K562 (cell line): ENCODE measurements at regions not wholly inside any gene's neighbourhood (a gene's known extent, or its start where the extent isn't known, plus 50 kb on each side); places are given as distances from the start of the nearest gene placed in this dataset.

ENCODE experiments used
- ARNT ChIP-seq, 2 experiments: fragments of 450-650 bp; IDR thresholded peaks; 2 replicates each; pipeline ENCODE4 v1.6.1; 2016; ENCODE audit warnings: mild to moderate bottlenecking in 1 of 2
- FOXK2 ChIP-seq, 2 experiments: fragments of 450-650 bp; IDR thresholded peaks in 1 of 2; conservative IDR thresholded peaks in 1 of 2; 2 replicates each; pipeline ENCODE4 v1.6.1; 2016; ENCODE audit warnings: low read depth in 2 of 2, mild to moderate bottlenecking in 1 of 2
- POLR2A ChIP-seq: fragments of 450-650 bp; conservative IDR thresholded peaks from 2 replicates; pipeline ENCODE4 v1.6.1; 2016
- ZSCAN29 ChIP-seq: fragments of 450-650 bp; IDR thresholded peaks from 2 replicates; pipeline ENCODE4 v1.6.1; 2017

GRCh38 chr9:97124256-97124655 lies 85.3 kb upstream of the CTSV start:
- TF ChIP-seq ARNT (IDR thresholded peaks at IDR 0.05), result no peak
- TF ChIP-seq POLR2A, result no peak
- TF ChIP-seq ZSCAN29, result no peak
- no peak for TF ChIP-seq FOXK2 (conservative IDR thresholded peaks at IDR 0.05 in 1 of 2, IDR thresholded peaks at IDR 0.05 in 1 of 2; ENCODE audit: low read depth in 2 of 2)
